GM12864 (cell line): ENCODE measurements at regions not wholly inside any gene's neighbourhood (a gene's known extent, or its start where the extent isn't known, plus 50 kb on each side); places are given as distances from the start of the nearest gene placed in this dataset.

Source experiments
- DNase-seq: peaks from one replicate; pipeline ENCODE4 v3.0.0-alpha.2; 2011; ENCODE audit warnings: low read depth
- H3K4me3 ChIP-seq: 2 replicates; pipeline ENCODE4 v1.5.1; 2011; ENCODE audit warnings: mild to moderate bottlenecking, low read depth, low read length, control low read depth
- CTCF ChIP-seq: IDR thresholded peaks from 2 replicates; pipeline ENCODE4 v1.5.1; 2011; ENCODE audit warnings: low read depth, mild to moderate bottlenecking, moderate library complexity, low read length, control low read depth, inconsistent platforms; ENCODE audit errors: missing control alignments

- no peak for DNase-seq
- no peak overlapping the region for H3K4me3 ChIP-seq
- no peak for TF ChIP-seq CTCF
Measured at GRCh38 chr18:45280481-45281276, 334.6 kb upstream of the SLC14A2 start.

GRCh38 chr18:45282101-45282812, 333.0 kb upstream of the SLC14A2 start:
- H3K4me3 ChIP-seq: no peak overlapping the region
- no peak for DNase-seq
- peak; percentile 27 for TF ChIP-seq CTCF

- no peak overlapping the region for H3K4me3 ChIP-seq
- no peak for TF ChIP-seq CTCF
- no peak for DNase-seq
Measured at GRCh38 chr18:45284174-45284573, 331.1 kb upstream of the SLC14A2 start.

- no peak for TF ChIP-seq CTCF
- H3K4me3 ChIP-seq: no peak overlapping the region
- DNase-seq: no peak
Measured at GRCh38 chr18:45284851-45285250, 330.4 kb upstream of the SLC14A2 start.

GRCh38 chr18:45285251-45285650, 330.0 kb upstream of the SLC14A2 start:
- no peak for DNase-seq
- H3K4me3 ChIP-seq: no peak overlapping the region
- no peak for TF ChIP-seq CTCF

GRCh38 chr18:45286431-45286830, 328.8 kb upstream of the SLC14A2 start:
- no peak overlapping the region for H3K4me3 ChIP-seq
- no peak for TF ChIP-seq CTCF
- no peak for DNase-seq
